GM19023 (cell line): ENCODE measurements at regions not wholly inside any gene's neighbourhood (a gene's known extent, or its start where the extent isn't known, plus 50 kb on each side); places are given as distances from the start of the nearest gene placed in this dataset.
"Not testable (repeated sequence)": the region's sequence is repeated elsewhere in the genome, so short reads cannot be mapped to it uniquely, and the experiment has no call there.

Source experiments
- ATAC-seq: cut with Tn5 transposase; IDR thresholded peaks from one replicate; pipeline ENCODE4 v1.9.1; 2021; ENCODE audit warnings: mild to moderate bottlenecking, moderate library complexity; ENCODE audit not compliant: unreplicated experiment

GRCh38 chr1:38677756-38678155, 181.8 kb downstream of the RRAGC start:
- no peak for ATAC-seq

GRCh38 chr1:38677311-38677710, 182.3 kb downstream of the RRAGC start:
- ATAC-seq, result no peak

GRCh38 chr1:38672692-38673091, 186.9 kb downstream of the RRAGC start:
- ATAC-seq, result no peak

GRCh38 chr1:38671221-38671620, 188.4 kb downstream of the RRAGC start:
- ATAC-seq, result no peak

GRCh38 chr1:38670544-38671122, 188.9 kb downstream of the RRAGC start:
- ATAC-seq, result no peak

GRCh38 chr1:38667626-38668025, 191.9 kb downstream of the RRAGC start:
- ATAC-seq, result no peak

GRCh38 chr1:38662126-38662525, 197.4 kb downstream of the RRAGC start:
- no peak for ATAC-seq

- no peak for ATAC-seq
Observed at GRCh38 chr1:38658883-38659282, 200.7 kb downstream of the RRAGC start.

- no peak for ATAC-seq
Observed at GRCh38 chr1:38657873-38658272, 201.7 kb downstream of the RRAGC start.

- ATAC-seq, result no peak
Observed at GRCh38 chr1:38657207-38657840, 202.2 kb downstream of the RRAGC start.

- no peak for ATAC-seq
Observed at GRCh38 chr1:38656726-38657125, 202.8 kb downstream of the RRAGC start.

- ATAC-seq, result no peak
Observed at GRCh38 chr1:38652217-38652616, 207.4 kb downstream of the RRAGC start.

- ATAC-seq, result no peak
Observed at GRCh38 chr1:38651669-38652068, 207.9 kb downstream of the RRAGC start.

GRCh38 chr1:38648417-38648816, 211.2 kb downstream of the RRAGC start:
- no peak for ATAC-seq

GRCh38 chr1:38647341-38647740, 212.2 kb downstream of the RRAGC start:
- not testable (repeated sequence) for ATAC-seq

GRCh38 chr1:38644092-38644491, 215.5 kb downstream of the RRAGC start:
- no peak for ATAC-seq

- ATAC-seq, result no peak
Observed at GRCh38 chr1:38641661-38642060, 217.9 kb downstream of the RRAGC start.

GRCh38 chr1:38640371-38640770, 219.2 kb downstream of the RRAGC start:
- no peak for ATAC-seq

GRCh38 chr1:38628241-38628640, 231.3 kb downstream of the RRAGC start:
- no peak for ATAC-seq

- ATAC-seq, result no peak
Observed at GRCh38 chr1:38625939-38626338, 233.6 kb downstream of the RRAGC start.

- ATAC-seq, result no peak
Observed at GRCh38 chr1:38624336-38625039, 235.1 kb downstream of the RRAGC start.

GRCh38 chr1:38623529-38623928, 236.0 kb downstream of the RRAGC start:
- ATAC-seq, result no peak
